ENCODE measurements at regions not wholly inside any gene's neighbourhood (a gene's known extent, or its start where the extent isn't known, plus 50 kb on each side); places are given as distances from the start of the nearest gene placed in this dataset.

GRCh38 chr15:92315595-92316211 lies 78.0 kb upstream of the ST8SIA2 start:
- no peak for DNase-seq (ENCODE audit: low spot score in 2 of 2)
- Histone ChIP-seq H3K4me3 (no peak overlapping the region), H3K27ac (no peak overlapping the region), H3K36me3 (no peaks in the 10 kb centered on the region), H3K27me3 (peaks cover 0 to 6% of the 10 kb centered on the region in 2 donors), H3K4me1 (no peaks in the 10 kb centered on the region), H3K9me3 (peaks cover 5 to 11% of the 10 kb centered on the region in 2 donors)
- intact Hi-C loops (cut with DNase I; ENCODE audit: low total_unique reads), result no loop called here
- no peak for TF ChIP-seq CTCF (IDR thresholded peaks at IDR 0.05)
- no peak for TF ChIP-seq POLR2AphosphoS5 (IDR thresholded peaks at IDR 0.05)
- TF ChIP-seq POLR2A (IDR thresholded peaks at IDR 0.05), result no peak

GRCh38 chr15:92316586-92317295 lies 76.9 kb upstream of the ST8SIA2 start:
- Histone ChIP-seq H3K27ac (no peak overlapping the region), H3K4me3 (no peak overlapping the region), H3K36me3 (no peaks in the 10 kb centered on the region), H3K9me3 (peaks cover 5 to 11% of the 10 kb centered on the region in 2 donors), H3K4me1 (no peaks in the 10 kb centered on the region), H3K27me3 (peaks cover 0 to 6% of the 10 kb centered on the region in 2 donors)
- TF ChIP-seq CTCF (IDR thresholded peaks at IDR 0.05) (no peak), POLR2AphosphoS5 (IDR thresholded peaks at IDR 0.05) (no peak), POLR2A (IDR thresholded peaks at IDR 0.05) (no peak)
- DNase-seq (ENCODE audit: low spot score in 2 of 2), result no peak
- intact Hi-C loops (cut with DNase I; ENCODE audit: low total_unique reads), result no loop called here

GRCh38 chr15:92320012-92320699 lies 73.5 kb upstream of the ST8SIA2 start:
- no peak overlapping the region for H3K4me3 ChIP-seq
- H3K27me3 ChIP-seq, result peaks cover 0 to 6% of the 10 kb centered on the region in 2 donors
- H3K9me3 ChIP-seq, result no peaks in the 10 kb centered on the region
- no peaks in the 10 kb centered on the region for H3K4me1 ChIP-seq
- DNase-seq (ENCODE audit: low spot score in 2 of 2), result no peak
- H3K36me3 ChIP-seq, result no peaks in the 10 kb centered on the region
- H3K27ac ChIP-seq, result no peak overlapping the region
- intact Hi-C loops (cut with DNase I; ENCODE audit: low total_unique reads), result no loop called here
- TF ChIP-seq CTCF (IDR thresholded peaks at IDR 0.05), result no peak
- TF ChIP-seq POLR2A (IDR thresholded peaks at IDR 0.05), result no peak
- no peak for TF ChIP-seq POLR2AphosphoS5 (IDR thresholded peaks at IDR 0.05)

- no peak for DNase-seq (ENCODE audit: low spot score in 2 of 2)
- Histone ChIP-seq H3K4me3 (no peak overlapping the region), H3K9me3 (no peaks in the 10 kb centered on the region), H3K36me3 (no peaks in the 10 kb centered on the region), H3K27ac (no peak overlapping the region), H3K27me3 (peaks cover 0 to 6% of the 10 kb centered on the region in 2 donors), H3K4me1 (no peaks in the 10 kb centered on the region)
- TF ChIP-seq CTCF (IDR thresholded peaks at IDR 0.05) (no peak), POLR2AphosphoS5 (IDR thresholded peaks at IDR 0.05) (no peak), POLR2A (IDR thresholded peaks at IDR 0.05) (no peak)
- intact Hi-C loops (cut with DNase I; ENCODE audit: low total_unique reads), result no loop called here
Observed at GRCh38 chr15:92322566-92323355, 70.9 kb upstream of the ST8SIA2 start.

Measured in breast epithelium (tissue), 4 donors.